SK-N-SH treated with all-trans-retinoic acid at 6 μM for 48 hours (cell line): ENCODE measurements at regions not wholly inside any gene's neighbourhood (a gene's known extent, or its start where the extent isn't known, plus 50 kb on each side); places are given as distances from the start of the nearest gene placed in this dataset.

Experiments used
- CSDC2 ChIP-seq: fragments of 250-450 bp; sonication (Bioruptor Pico); IDR thresholded peaks from 2 replicates; pipeline ENCODE4 v1.5.0; 2020; ENCODE audit warnings: mild to moderate bottlenecking, moderate library complexity
- PPARA ChIP-seq: fragments of 250-450 bp; sonication (Bioruptor Pico); IDR thresholded peaks from 2 replicates; pipeline ENCODE4 v1.5.0; 2020; ENCODE audit warnings: mild to moderate bottlenecking, borderline replicate concordance
- ZFP3 ChIP-seq: fragments of 250-450 bp; sonication (Bioruptor Pico); IDR thresholded peaks from 2 replicates; pipeline ENCODE4 v1.5.0; 2020; ENCODE audit warnings: mild to moderate bottlenecking, moderate library complexity

GRCh38 chr6:21491955-21492354 is 101.6 kb upstream of the SOX4 start:
- TF ChIP-seq PPARA (CRISPR knock-in tag) (no peak), ZFP3 (CRISPR knock-in tag) (no peak), CSDC2 (CRISPR knock-in tag) (no peak)
